ENCODE measurements at regions not wholly inside any gene's neighbourhood (a gene's known extent, or its start where the extent isn't known, plus 50 kb on each side); places are given as distances from the start of the nearest gene placed in this dataset.

DNA sequence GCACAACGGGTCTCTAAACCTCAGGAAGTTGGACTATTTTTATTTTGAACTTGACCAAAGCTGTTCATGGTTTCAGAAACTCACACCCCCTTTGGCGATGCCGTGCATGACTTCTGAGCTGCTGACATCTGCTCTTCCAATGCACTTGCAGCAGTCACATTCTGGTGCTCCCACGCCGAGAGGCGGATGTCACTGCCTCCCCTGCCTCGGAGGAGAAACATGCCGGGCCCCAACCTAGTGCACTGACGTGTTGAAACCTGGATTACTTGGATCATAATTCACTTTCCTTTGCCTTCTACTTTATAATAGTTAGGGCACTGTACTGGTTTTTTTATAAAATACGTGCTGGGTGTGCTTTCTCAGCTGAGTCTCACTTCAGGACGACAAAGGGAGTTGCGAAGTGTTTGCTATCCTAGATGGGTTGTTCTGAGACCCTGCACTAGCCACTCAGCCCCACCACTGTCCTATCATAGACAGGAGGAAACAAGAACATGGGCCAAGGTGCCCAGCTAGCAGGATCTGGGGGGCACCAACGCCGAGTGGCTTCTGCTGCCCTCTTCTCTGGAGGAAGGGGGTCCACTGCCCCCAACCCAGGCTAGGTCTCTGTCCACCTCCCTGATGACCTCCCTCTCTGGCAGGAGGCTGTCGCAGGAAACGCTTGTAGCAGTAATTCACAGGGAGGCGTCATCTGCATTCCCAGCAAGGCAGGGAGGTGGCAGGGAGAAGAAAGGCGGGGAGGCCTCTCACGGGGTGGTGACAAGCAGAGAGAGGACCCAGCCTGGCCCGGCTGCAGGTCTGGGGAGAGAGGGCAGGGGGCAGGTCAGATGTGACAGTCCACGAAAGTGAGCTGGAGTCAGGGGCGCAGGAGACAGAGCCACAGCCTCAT lies 158.8 kb upstream of the IQSEC1 start:
- TF ChIP-seq, protein P1, sequence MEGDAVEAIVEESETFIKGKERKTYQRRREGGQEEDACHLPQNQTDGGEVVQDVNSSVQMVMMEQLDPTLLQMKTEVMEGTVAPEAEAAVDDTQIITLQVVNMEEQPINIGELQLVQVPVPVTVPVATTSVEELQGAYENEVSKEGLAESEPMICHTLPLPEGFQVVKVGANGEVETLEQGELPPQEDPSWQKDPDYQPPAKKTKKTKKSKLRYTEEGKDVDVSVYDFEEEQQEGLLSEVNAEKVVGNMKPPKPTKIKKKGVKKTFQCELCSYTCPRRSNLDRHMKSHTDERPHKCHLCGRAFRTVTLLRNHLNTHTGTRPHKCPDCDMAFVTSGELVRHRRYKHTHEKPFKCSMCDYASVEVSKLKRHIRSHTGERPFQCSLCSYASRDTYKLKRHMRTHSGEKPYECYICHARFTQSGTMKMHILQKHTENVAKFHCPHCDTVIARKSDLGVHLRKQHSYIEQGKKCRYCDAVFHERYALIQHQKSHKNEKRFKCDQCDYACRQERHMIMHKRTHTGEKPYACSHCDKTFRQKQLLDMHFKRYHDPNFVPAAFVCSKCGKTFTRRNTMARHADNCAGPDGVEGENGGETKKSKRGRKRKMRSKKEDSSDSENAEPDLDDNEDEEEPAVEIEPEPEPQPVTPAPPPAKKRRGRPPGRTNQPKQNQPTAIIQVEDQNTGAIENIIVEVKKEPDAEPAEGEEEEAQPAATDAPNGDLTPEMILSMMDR (IDR thresholded peaks at IDR 0.05; ENCODE audit: low read depth, low read length): no peak
- no peak for TF ChIP-seq EZH2phosphoT487 (IDR thresholded peaks at IDR 0.05; ENCODE audit: low read depth)
